ENCODE measurements at regions not wholly inside any gene's neighbourhood (a gene's known extent, or its start where the extent isn't known, plus 50 kb on each side); places are given as distances from the start of the nearest gene placed in this dataset.

GRCh38 chr1:69411617-69412016 is 156.1 kb upstream of the LRRC7 start:
- no peak for TF ChIP-seq POU6F1 (CRISPR knock-in tag; IDR thresholded peaks at IDR 0.05; ENCODE audit: borderline replicate concordance, low read depth)
- no peak for TF ChIP-seq ZNF8 (CRISPR knock-in tag; IDR thresholded peaks at IDR 0.05)
- TF ChIP-seq RARB (CRISPR knock-in tag; IDR thresholded peaks at IDR 0.05) = no peak
- TF ChIP-seq SNAI2 (CRISPR knock-in tag; IDR thresholded peaks at IDR 0.05) = no peak
- TF ChIP-seq ISL1 (CRISPR knock-in tag; IDR thresholded peaks at IDR 0.05) = no peak
- no peak for TF ChIP-seq ZFP3 (CRISPR knock-in tag; IDR thresholded peaks at IDR 0.05)
